HG02798 (cell line): ENCODE measurements at regions not wholly inside any gene's neighbourhood (a gene's known extent, or its start where the extent isn't known, plus 50 kb on each side); places are given as distances from the start of the nearest gene placed in this dataset.
"Not testable (repeated sequence)": the region's sequence is repeated elsewhere in the genome, so short reads cannot be mapped to it uniquely, and the experiment has no call there.

Experiments used
- ATAC-seq: cut with Tn5 transposase; IDR thresholded peaks from one replicate; pipeline ENCODE4 v1.9.1; 2021; ENCODE audit warnings: mild to moderate bottlenecking; ENCODE audit not compliant: unreplicated experiment, poor library complexity

- not testable (repeated sequence) for ATAC-seq
Observed at GRCh38 chr2:89106369-89107019, 415.0 kb downstream of the RPIA start.

- not testable (repeated sequence) for ATAC-seq
Observed at GRCh38 chr2:89112434-89112833, 421.0 kb downstream of the RPIA start.

GRCh38 chr2:89113286-89113685 lies 421.8 kb downstream of the RPIA start:
- ATAC-seq = not testable (repeated sequence)

GRCh38 chr2:89129440-89129839 lies 438.0 kb downstream of the RPIA start:
- not testable (repeated sequence) for ATAC-seq

GRCh38 chr2:89130665-89131308 lies 439.3 kb downstream of the RPIA start:
- not testable (repeated sequence) for ATAC-seq

GRCh38 chr2:89142959-89143358 lies 451.5 kb downstream of the RPIA start:
- ATAC-seq = not testable (repeated sequence)

GRCh38 chr2:89145342-89145741 lies 453.9 kb downstream of the RPIA start:
- not testable (repeated sequence) for ATAC-seq

GRCh38 chr2:89148256-89148655 lies 456.8 kb downstream of the RPIA start:
- ATAC-seq = not testable (repeated sequence)

- ATAC-seq = not testable (repeated sequence)
Observed at GRCh38 chr2:89151699-89152098, 460.2 kb downstream of the RPIA start.

GRCh38 chr2:89152501-89152900 lies 461.0 kb downstream of the RPIA start:
- ATAC-seq = not testable (repeated sequence)

GRCh38 chr2:89153210-89153609 lies 461.7 kb downstream of the RPIA start:
- not testable (repeated sequence) for ATAC-seq

GRCh38 chr2:89154247-89154682 lies 462.8 kb downstream of the RPIA start:
- peak; percentile 60 for ATAC-seq

- ATAC-seq = peak; percentile 81
Observed at GRCh38 chr2:89160306-89160705, 468.8 kb downstream of the RPIA start.

- not testable (repeated sequence) for ATAC-seq
Observed at GRCh38 chr2:89161626-89162025, 470.2 kb downstream of the RPIA start.

- not testable (repeated sequence) for ATAC-seq
Observed at GRCh38 chr2:89170506-89171173, 479.2 kb downstream of the RPIA start.

GRCh38 chr2:89171174-89171519 lies 479.7 kb downstream of the RPIA start:
- not testable (repeated sequence) for ATAC-seq

GRCh38 chr2:89177004-89177403 lies 485.5 kb downstream of the RPIA start:
- not testable (repeated sequence) for ATAC-seq

GRCh38 chr2:89182221-89182620 lies 490.7 kb downstream of the RPIA start:
- not testable (repeated sequence) for ATAC-seq

GRCh38 chr2:89184746-89185145 lies 493.3 kb downstream of the RPIA start:
- not testable (repeated sequence) for ATAC-seq

GRCh38 chr2:89195636-89196251 lies 504.3 kb downstream of the RPIA start:
- ATAC-seq = not testable (repeated sequence)

GRCh38 chr2:89196719-89197118 lies 505.2 kb downstream of the RPIA start:
- ATAC-seq = not testable (repeated sequence)
